Type B pancreatic cell (in vitro differentiated cells): ENCODE measurements at regions not wholly inside any gene's neighbourhood (a gene's known extent, or its start where the extent isn't known, plus 50 kb on each side); places are given as distances from the start of the nearest gene placed in this dataset.

ENCODE experiments used
- DNase-seq: peaks from one replicate; pipeline ENCODE4 v3.0.0; 2021; ENCODE audit warnings: mixed read lengths; ENCODE audit not compliant: unreplicated experiment; ENCODE audit errors: extremely low spot score
- H3K27ac Mint-ChIP-seq: 2 replicates; pipeline ENCODE4 v1.8.0; 2021; ENCODE audit warnings: mild to moderate bottlenecking, mixed read lengths
- H3K27me3 Mint-ChIP-seq: 2 replicates; pipeline ENCODE4 v1.8.0; 2021; ENCODE audit warnings: mixed read lengths
- H3K36me3 Mint-ChIP-seq: 2 replicates; pipeline ENCODE4 v1.8.0; 2021; ENCODE audit warnings: mixed read lengths
- H3K4me1 Mint-ChIP-seq: one replicate; pipeline ENCODE4 v1.8.0; 2021; ENCODE audit warnings: mixed read lengths; ENCODE audit not compliant: unreplicated experiment
- H3K4me3 Mint-ChIP-seq: 2 replicates; pipeline ENCODE4 v1.8.0; 2021; ENCODE audit warnings: mild to moderate bottlenecking, mixed read lengths
- H3K9me3 Mint-ChIP-seq: 2 replicates; pipeline ENCODE4 v1.8.0; 2021; ENCODE audit warnings: mixed read lengths
- TF ChIP-seq, protein P1 (sequence below): fragments of 200-600 bp; sonication (generic); conservative IDR thresholded peaks from 2 replicates; pipeline ENCODE4 v1.5.0; 2021; ENCODE audit warnings: antibody characterized with exemption, mild to moderate bottlenecking

DNA sequence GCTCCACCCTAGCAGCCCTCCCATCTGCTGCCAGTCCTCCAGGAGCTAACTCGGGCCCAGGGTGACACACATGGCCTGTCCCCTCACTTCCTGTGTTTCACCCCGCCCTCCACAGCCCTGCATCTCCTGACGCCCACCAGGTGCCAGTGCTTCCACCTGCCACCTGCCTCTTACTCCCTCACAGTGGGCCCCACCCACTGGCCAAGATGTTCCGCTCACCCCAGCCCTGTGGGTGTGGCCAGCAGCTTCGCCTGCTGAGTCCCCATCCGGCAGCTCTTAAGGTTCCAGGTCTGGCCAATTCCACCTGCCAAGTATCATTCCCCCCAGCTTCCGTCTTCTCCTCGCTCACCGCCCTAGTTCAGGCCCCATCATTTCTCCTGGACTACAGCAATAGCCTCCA is 184.1 kb downstream of the MBOAT1 start:
- DNase-seq: no peak
- TF ChIP-seq, protein P1, sequence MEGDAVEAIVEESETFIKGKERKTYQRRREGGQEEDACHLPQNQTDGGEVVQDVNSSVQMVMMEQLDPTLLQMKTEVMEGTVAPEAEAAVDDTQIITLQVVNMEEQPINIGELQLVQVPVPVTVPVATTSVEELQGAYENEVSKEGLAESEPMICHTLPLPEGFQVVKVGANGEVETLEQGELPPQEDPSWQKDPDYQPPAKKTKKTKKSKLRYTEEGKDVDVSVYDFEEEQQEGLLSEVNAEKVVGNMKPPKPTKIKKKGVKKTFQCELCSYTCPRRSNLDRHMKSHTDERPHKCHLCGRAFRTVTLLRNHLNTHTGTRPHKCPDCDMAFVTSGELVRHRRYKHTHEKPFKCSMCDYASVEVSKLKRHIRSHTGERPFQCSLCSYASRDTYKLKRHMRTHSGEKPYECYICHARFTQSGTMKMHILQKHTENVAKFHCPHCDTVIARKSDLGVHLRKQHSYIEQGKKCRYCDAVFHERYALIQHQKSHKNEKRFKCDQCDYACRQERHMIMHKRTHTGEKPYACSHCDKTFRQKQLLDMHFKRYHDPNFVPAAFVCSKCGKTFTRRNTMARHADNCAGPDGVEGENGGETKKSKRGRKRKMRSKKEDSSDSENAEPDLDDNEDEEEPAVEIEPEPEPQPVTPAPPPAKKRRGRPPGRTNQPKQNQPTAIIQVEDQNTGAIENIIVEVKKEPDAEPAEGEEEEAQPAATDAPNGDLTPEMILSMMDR: no peak
- Mint-ChIP-seq H3K27me3 (peaks cover 3% of the 10 kb centered on the region), H3K9me3 (no peaks in the 10 kb centered on the region), H3K4me1 (no peaks in the 10 kb centered on the region), H3K27ac (no peak overlapping the region), H3K36me3 (no peaks in the 10 kb centered on the region), H3K4me3 (no peak overlapping the region)

DNA sequence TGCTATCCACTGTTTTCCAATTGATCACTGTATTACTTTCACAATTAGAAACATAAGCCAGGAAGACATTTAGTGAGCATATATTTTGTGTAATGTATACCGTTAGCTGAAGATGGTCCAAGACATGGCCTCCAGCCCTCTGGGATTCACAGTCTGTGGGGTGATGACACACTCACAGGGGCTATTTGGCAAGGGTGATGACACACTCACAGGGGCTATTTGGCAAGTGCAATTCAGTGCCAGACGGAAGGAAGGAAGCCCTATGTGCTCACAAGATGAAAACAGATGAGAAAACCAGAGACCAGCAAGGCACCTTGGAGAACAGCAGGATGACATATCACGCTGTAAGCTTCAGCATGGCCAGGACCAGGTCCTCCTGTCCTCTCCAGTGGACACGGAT is 183.7 kb downstream of the MBOAT1 start:
- H3K27ac Mint-ChIP-seq: no peak overlapping the region
- TF ChIP-seq, protein P1: no peak
- H3K4me3 Mint-ChIP-seq: no peak overlapping the region
- no peaks in the 10 kb centered on the region for H3K36me3 Mint-ChIP-seq
- no peaks in the 10 kb centered on the region for H3K4me1 Mint-ChIP-seq
- no peaks in the 10 kb centered on the region for H3K9me3 Mint-ChIP-seq
- peaks cover 3% of the 10 kb centered on the region for H3K27me3 Mint-ChIP-seq
- DNase-seq: no peak

DNA sequence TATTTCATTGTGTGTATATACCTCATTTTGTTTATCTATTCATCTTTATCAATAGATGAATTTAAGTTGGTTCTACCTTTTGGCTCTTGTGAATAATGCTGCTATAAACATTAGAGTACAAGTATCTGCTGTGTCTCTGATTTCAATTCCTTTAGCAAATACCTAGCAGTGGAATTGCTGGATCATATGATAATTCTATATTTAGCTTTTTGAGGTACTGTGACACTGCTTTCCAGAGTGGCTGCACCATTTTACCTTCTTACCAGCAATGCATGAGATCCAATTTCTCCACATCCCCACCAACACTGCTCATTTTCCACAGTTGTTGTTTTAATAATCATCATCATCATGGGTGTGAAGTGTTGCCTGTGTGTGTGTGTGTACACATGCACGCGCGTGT is 182.3 kb downstream of the MBOAT1 start:
- TF ChIP-seq, protein P1: no peak
- Mint-ChIP-seq H3K27ac (no peak overlapping the region), H3K9me3 (no peaks in the 10 kb centered on the region), H3K27me3 (peaks cover 3% of the 10 kb centered on the region), H3K4me3 (no peak overlapping the region), H3K4me1 (peaks cover 4% of the 10 kb centered on the region), H3K36me3 (no peaks in the 10 kb centered on the region)
- DNase-seq: no peak

DNA sequence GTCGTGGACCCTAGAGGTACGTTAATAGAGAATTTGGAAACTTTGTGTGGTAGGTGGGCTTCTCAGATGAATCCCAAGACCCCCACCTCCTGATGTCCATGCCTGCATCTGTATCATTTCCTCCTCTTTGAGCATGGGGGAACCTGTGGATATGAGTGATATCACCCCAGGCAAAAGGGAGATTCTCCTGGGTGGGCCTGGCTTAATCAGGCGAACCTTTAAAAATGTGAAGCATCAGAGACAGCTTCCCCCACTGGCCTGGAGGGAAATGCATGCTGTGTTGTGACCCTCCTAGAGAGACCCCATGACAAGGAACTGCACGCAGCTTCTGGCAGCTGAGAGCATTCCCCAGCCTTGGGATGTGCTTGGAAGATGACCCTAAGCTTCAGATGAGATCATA is 180.9 kb downstream of the MBOAT1 start:
- H3K36me3 Mint-ChIP-seq: no peaks in the 10 kb centered on the region
- TF ChIP-seq, protein P1: no peak
- no peaks in the 10 kb centered on the region for H3K9me3 Mint-ChIP-seq
- H3K4me3 Mint-ChIP-seq: no peak overlapping the region
- no peak overlapping the region for H3K27ac Mint-ChIP-seq
- peaks cover 4% of the 10 kb centered on the region for H3K4me1 Mint-ChIP-seq
- H3K27me3 Mint-ChIP-seq: peaks cover 3% of the 10 kb centered on the region
- DNase-seq: no peak

DNA sequence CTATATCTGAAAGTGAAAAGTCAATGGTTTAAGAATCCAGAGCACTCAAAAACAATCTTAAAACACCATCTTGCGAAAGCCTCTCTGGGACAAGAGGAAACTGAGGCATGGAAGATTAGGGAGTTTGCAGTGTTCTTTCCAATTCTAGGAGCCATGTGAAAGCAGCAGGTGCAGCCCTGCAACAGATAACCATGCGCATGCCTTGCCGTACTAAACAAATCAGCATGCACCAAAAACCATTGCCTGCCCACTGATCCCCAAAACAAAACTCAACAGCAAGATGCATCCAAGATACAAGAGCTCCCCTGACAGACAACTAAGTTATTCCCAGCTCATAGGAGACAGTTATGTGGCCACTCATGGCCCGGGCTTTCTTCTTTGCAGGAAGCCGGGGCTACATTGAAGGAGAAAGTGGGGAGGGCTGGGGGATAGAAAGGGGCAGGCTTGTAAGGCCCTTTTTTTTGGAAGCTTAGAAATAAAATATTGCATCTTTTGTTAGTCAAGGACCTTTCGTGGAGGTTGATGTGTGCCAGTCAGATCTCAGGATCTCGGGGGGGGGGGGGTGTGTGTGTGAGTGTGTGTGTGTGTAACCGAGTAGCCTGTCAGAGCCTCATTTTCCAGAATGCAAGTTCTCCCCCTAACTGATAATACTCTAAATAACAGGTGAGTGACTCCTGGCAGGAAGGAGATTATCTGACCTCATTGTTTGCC is 178.4 kb downstream of the MBOAT1 start:
- Mint-ChIP-seq H3K4me3 (no peak overlapping the region), H3K27ac (no peak overlapping the region), H3K4me1 (peaks cover 4% of the 10 kb centered on the region), H3K27me3 (no peaks in the 10 kb centered on the region), H3K36me3 (no peaks in the 10 kb centered on the region), H3K9me3 (no peaks in the 10 kb centered on the region)
- TF ChIP-seq, protein P1: no peak
- DNase-seq: no peak

DNA sequence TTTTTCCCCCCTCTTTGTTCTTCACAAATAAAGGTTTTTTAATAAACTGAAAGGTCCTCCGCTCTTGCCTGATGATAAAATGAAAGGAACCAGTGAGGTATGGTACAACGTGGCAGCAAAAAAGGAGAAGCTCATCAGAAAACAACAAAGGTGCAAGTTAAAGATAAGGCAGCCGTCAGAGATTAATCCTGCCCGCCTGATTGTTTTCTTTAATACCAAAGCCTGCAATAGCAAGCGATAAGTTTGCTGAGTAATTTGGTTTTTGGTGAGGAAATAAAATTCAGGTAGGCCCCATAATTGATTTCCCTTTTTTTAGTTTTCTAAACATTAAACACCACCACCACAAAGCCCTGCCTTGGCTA is 177.9 kb downstream of the MBOAT1 start:
- Mint-ChIP-seq H3K9me3 (no peaks in the 10 kb centered on the region), H3K27ac (no peak overlapping the region), H3K4me1 (peaks cover 4% of the 10 kb centered on the region), H3K27me3 (no peaks in the 10 kb centered on the region), H3K36me3 (no peaks in the 10 kb centered on the region), H3K4me3 (no peak overlapping the region)
- TF ChIP-seq, protein P1: no peak
- no peak for DNase-seq
